GM12878 (cell line): ENCODE measurements at regions not wholly inside any gene's neighbourhood (a gene's known extent, or its start where the extent isn't known, plus 50 kb on each side); places are given as distances from the start of the nearest gene placed in this dataset.

Experiments
- ASH2L ChIP-seq: fragments of 300-600, 200-600 bp; sonication (generic); IDR thresholded peaks from 2 replicates; pipeline ENCODE4 v1.6.1; 2017; ENCODE audit warnings: low read depth, mild to moderate bottlenecking, borderline replicate concordance
- CHD4 ChIP-seq: fragments of 200-600 bp; sonication (generic); IDR thresholded peaks from 2 replicates; pipeline ENCODE4 v1.6.1; 2016; ENCODE audit warnings: mild to moderate bottlenecking
- EED ChIP-seq: sonication (generic); IDR thresholded peaks from 2 replicates; pipeline ENCODE4 v1.6.1; 2016; ENCODE audit warnings: antibody characterized with exemption, low read depth
- FOXM1 ChIP-seq: IDR thresholded peaks from 2 replicates; pipeline ENCODE4 v1.6.1; 2012; ENCODE audit warnings: low read depth, mild to moderate bottlenecking, inconsistent platforms, low read length, moderate library complexity
- HDGF ChIP-seq: fragments of 450-650 bp; IDR thresholded peaks from 2 replicates; pipeline ENCODE4 v1.6.1; 2016; ENCODE audit warnings: antibody characterized with exemption
- MXI1 ChIP-seq: fragments of 150-350 bp; IDR thresholded peaks from 2 replicates; pipeline ENCODE4 v1.6.1; 2011; ENCODE audit warnings: low read depth, mild to moderate bottlenecking, inconsistent platforms, low read length, improper control_type of control experiment
- MYB ChIP-seq: fragments of 150-350 bp; IDR thresholded peaks from 2 replicates; pipeline ENCODE4 v1.6.1; 2014; ENCODE audit warnings: mild to moderate bottlenecking, low read depth, low read length, borderline replicate concordance
- MYC ChIP-seq: IDR thresholded peaks from 2 replicates; pipeline ENCODE4 v1.6.1; 2011; ENCODE audit warnings: mild to moderate bottlenecking, low read length, moderate library complexity, inconsistent platforms; ENCODE audit not compliant: insufficient read depth, insufficient replicate concordance, insufficient read length, severe bottlenecking
- POLR2A ChIP-seq: IDR thresholded peaks from 2 replicates; pipeline ENCODE4 v1.6.1; 2011; ENCODE audit warnings: low read depth, mild to moderate bottlenecking, low read length
- RB1 ChIP-seq: fragments of 450-650 bp; formaldehyde crosslinking; IDR thresholded peaks from 2 replicates; pipeline ENCODE4 v1.6.1; 2017; ENCODE audit warnings: mild to moderate bottlenecking, borderline replicate concordance
- RBBP5 ChIP-seq: fragments of 200-600 bp; sonication (generic); conservative IDR thresholded peaks from 2 replicates; pipeline ENCODE4 v1.6.1; 2016
- SMAD5 ChIP-seq: IDR thresholded peaks from 2 replicates; pipeline ENCODE4 v1.6.1; 2016; ENCODE audit warnings: antibody characterized with exemption, low read depth
- SUZ12 ChIP-seq: fragments of 200-600 bp; sonication (generic); IDR thresholded peaks from one replicate; pipeline ENCODE4 v1.6.1; 2018; ENCODE audit warnings: antibody characterized with exemption, mild to moderate bottlenecking; ENCODE audit not compliant: unreplicated experiment
- ZNF384 ChIP-seq: IDR thresholded peaks from 2 replicates; pipeline ENCODE4 v1.6.1; 2012; ENCODE audit warnings: low read depth, mild to moderate bottlenecking, low read length, improper control_type of control experiment, borderline replicate concordance
- TF ChIP-seq, protein P1 (sequence below): IDR thresholded peaks from 2 replicates; pipeline ENCODE4 v1.6.1; 2012; ENCODE audit warnings: mild to moderate bottlenecking, low read depth, low read length
- TF ChIP-seq, protein P2 (sequence below): fragments of 150-350 bp; IDR thresholded peaks from 2 replicates; pipeline ENCODE4 v1.6.1; 2016; ENCODE audit warnings: low read depth, low read length
- TF ChIP-seq, protein P3 (sequence below): fragments of 450-650 bp; IDR thresholded peaks from 2 replicates; pipeline ENCODE4 v1.6.1; 2016; ENCODE audit warnings: mild to moderate bottlenecking, moderate library complexity, borderline replicate concordance
- TF ChIP-seq, protein P4 (sequence below), 3 experiments: IDR thresholded peaks in 2 of 3; conservative IDR thresholded peaks in 1 of 3; 2 replicates each; pipeline ENCODE4 v1.5.1; 2011; ENCODE audit warnings: low read depth in 3 of 3, low read length in 3 of 3, mild to moderate bottlenecking in 3 of 3, control low read depth in 2 of 3, moderate library complexity in 2 of 3, inconsistent platforms in 1 of 3, mixed read lengths in 1 of 3; ENCODE audit not compliant: control insufficient read depth in 2 of 3, insufficient read depth in 1 of 3; ENCODE audit errors: extremely low read depth in 1 of 3

DNA sequence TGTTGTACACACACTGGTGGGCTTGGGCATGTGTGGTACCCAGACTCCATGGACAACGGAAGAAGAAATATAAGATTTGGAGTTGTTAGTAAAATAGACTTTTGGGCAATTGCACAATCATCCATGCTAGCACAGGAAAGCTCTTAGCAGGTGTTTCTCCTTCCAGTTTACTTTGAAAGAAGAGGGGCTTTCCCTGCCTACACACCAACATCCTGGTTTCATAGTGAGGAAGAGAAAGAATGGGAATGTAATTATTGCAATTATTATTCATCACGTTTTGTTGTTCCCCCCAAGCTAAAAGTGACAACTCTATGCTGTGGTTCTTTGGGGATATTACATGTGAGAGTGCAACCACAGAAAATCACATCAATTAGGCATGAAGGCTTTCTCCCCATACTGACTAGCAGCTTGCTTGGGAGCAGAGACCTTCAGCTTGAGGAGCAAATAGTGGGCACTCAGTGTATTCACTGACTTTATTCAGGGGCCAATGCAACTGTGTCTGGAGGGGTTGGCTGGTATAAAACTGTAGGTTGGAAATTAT is 57.2 kb upstream of the PUDP start (continued):
- TF ChIP-seq EED = peak; percentile 71
- no peak for TF ChIP-seq MXI1
- no peak for TF ChIP-seq MYB
- TF ChIP-seq, protein P1, sequence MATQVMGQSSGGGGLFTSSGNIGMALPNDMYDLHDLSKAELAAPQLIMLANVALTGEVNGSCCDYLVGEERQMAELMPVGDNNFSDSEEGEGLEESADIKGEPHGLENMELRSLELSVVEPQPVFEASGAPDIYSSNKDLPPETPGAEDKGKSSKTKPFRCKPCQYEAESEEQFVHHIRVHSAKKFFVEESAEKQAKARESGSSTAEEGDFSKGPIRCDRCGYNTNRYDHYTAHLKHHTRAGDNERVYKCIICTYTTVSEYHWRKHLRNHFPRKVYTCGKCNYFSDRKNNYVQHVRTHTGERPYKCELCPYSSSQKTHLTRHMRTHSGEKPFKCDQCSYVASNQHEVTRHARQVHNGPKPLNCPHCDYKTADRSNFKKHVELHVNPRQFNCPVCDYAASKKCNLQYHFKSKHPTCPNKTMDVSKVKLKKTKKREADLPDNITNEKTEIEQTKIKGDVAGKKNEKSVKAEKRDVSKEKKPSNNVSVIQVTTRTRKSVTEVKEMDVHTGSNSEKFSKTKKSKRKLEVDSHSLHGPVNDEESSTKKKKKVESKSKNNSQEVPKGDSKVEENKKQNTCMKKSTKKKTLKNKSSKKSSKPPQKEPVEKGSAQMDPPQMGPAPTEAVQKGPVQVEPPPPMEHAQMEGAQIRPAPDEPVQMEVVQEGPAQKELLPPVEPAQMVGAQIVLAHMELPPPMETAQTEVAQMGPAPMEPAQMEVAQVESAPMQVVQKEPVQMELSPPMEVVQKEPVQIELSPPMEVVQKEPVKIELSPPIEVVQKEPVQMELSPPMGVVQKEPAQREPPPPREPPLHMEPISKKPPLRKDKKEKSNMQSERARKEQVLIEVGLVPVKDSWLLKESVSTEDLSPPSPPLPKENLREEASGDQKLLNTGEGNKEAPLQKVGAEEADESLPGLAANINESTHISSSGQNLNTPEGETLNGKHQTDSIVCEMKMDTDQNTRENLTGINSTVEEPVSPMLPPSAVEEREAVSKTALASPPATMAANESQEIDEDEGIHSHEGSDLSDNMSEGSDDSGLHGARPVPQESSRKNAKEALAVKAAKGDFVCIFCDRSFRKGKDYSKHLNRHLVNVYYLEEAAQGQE = no peak
- no peak for TF ChIP-seq SMAD5
- TF ChIP-seq HDGF = no peak
- TF ChIP-seq SUZ12 = no peak
- no peak for TF ChIP-seq RB1
- TF ChIP-seq POLR2A = no peak
- TF ChIP-seq RBBP5 = no peak
- TF ChIP-seq FOXM1 = peak; percentile 76; the same call in 1 of the 2 replicates
- TF ChIP-seq ZNF384 = no peak
- no peak for TF ChIP-seq CHD4
- TF ChIP-seq, protein P2, sequence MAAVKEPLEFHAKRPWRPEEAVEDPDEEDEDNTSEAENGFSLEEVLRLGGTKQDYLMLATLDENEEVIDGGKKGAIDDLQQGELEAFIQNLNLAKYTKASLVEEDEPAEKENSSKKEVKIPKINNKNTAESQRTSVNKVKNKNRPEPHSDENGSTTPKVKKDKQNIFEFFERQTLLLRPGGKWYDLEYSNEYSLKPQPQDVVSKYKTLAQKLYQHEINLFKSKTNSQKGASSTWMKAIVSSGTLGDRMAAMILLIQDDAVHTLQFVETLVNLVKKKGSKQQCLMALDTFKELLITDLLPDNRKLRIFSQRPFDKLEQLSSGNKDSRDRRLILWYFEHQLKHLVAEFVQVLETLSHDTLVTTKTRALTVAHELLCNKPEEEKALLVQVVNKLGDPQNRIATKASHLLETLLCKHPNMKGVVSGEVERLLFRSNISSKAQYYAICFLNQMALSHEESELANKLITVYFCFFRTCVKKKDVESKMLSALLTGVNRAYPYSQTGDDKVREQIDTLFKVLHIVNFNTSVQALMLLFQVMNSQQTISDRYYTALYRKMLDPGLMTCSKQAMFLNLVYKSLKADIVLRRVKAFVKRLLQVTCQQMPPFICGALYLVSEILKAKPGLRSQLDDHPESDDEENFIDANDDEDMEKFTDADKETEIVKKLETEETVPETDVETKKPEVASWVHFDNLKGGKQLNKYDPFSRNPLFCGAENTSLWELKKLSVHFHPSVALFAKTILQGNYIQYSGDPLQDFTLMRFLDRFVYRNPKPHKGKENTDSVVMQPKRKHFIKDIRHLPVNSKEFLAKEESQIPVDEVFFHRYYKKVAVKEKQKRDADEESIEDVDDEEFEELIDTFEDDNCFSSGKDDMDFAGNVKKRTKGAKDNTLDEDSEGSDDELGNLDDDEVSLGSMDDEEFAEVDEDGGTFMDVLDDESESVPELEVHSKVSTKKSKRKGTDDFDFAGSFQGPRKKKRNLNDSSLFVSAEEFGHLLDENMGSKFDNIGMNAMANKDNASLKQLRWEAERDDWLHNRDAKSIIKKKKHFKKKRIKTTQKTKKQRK = no peak
- no peak for TF ChIP-seq ASH2L
- TF ChIP-seq, protein P3, sequence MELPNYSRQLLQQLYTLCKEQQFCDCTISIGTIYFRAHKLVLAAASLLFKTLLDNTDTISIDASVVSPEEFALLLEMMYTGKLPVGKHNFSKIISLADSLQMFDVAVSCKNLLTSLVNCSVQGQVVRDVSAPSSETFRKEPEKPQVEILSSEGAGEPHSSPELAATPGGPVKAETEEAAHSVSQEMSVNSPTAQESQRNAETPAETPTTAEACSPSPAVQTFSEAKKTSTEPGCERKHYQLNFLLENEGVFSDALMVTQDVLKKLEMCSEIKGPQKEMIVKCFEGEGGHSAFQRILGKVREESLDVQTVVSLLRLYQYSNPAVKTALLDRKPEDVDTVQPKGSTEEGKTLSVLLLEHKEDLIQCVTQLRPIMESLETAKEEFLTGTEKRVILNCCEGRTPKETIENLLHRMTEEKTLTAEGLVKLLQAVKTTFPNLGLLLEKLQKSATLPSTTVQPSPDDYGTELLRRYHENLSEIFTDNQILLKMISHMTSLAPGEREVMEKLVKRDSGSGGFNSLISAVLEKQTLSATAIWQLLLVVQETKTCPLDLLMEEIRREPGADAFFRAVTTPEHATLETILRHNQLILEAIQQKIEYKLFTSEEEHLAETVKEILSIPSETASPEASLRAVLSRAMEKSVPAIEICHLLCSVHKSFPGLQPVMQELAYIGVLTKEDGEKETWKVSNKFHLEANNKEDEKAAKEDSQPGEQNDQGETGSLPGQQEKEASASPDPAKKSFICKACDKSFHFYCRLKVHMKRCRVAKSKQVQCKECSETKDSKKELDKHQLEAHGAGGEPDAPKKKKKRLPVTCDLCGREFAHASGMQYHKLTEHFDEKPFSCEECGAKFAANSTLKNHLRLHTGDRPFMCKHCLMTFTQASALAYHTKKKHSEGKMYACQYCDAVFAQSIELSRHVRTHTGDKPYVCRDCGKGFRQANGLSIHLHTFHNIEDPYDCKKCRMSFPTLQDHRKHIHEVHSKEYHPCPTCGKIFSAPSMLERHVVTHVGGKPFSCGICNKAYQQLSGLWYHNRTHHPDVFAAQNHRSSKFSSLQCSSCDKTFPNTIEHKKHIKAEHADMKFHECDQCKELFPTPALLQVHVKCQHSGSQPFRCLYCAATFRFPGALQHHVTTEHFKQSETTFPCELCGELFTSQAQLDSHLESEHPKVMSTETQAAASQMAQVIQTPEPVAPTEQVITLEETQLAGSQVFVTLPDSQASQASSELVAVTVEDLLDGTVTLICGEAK = no peak
- TF ChIP-seq MYC = no peak
- TF ChIP-seq, protein P4, sequence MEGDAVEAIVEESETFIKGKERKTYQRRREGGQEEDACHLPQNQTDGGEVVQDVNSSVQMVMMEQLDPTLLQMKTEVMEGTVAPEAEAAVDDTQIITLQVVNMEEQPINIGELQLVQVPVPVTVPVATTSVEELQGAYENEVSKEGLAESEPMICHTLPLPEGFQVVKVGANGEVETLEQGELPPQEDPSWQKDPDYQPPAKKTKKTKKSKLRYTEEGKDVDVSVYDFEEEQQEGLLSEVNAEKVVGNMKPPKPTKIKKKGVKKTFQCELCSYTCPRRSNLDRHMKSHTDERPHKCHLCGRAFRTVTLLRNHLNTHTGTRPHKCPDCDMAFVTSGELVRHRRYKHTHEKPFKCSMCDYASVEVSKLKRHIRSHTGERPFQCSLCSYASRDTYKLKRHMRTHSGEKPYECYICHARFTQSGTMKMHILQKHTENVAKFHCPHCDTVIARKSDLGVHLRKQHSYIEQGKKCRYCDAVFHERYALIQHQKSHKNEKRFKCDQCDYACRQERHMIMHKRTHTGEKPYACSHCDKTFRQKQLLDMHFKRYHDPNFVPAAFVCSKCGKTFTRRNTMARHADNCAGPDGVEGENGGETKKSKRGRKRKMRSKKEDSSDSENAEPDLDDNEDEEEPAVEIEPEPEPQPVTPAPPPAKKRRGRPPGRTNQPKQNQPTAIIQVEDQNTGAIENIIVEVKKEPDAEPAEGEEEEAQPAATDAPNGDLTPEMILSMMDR (IDR thresholded peaks at IDR 0.05 in 2 of 3, conservative IDR thresholded peaks at IDR 0.05 in 1 of 3; ENCODE audit: control insufficient read depth in 2 of 3, extremely low read depth in 1 of 3, insufficient read depth in 1 of 3, low read depth in 3 of 3, low read length in 3 of 3) = no peak
